Subcutaneous abdominal adipose tissue (tissue), 5 donors: ENCODE measurements at regions not wholly inside any gene's neighbourhood (a gene's known extent, or its start where the extent isn't known, plus 50 kb on each side); places are given as distances from the start of the nearest gene placed in this dataset.

Experiments used
- H3K27ac ChIP-seq: one replicate; pipeline ENCODE4 v1.7.0; 2013; ENCODE audit warnings: low read depth, mild to moderate bottlenecking, inconsistent platforms, low read length, moderate library complexity
- H3K27me3 ChIP-seq, 5 donors: one replicate each; pipeline ENCODE4 v1.7.0; 2013; ENCODE audit warnings: low read length in 5 of 5, inconsistent platforms in 1 of 5; ENCODE audit not compliant: control insufficient read depth in 5 of 5, insufficient read depth in 4 of 5
- H3K36me3 ChIP-seq, 5 donors: one replicate each; pipeline ENCODE4 v1.7.0; 2013; ENCODE audit warnings: low read length in 5 of 5; ENCODE audit not compliant: control insufficient read depth in 5 of 5, insufficient read depth in 5 of 5
- H3K4me1 ChIP-seq, 5 donors: one replicate each; pipeline ENCODE4 v1.7.0; 2013; ENCODE audit warnings: low read length in 5 of 5, mild to moderate bottlenecking in 3 of 5, moderate library complexity in 1 of 5; ENCODE audit not compliant: control insufficient read depth in 5 of 5, insufficient read depth in 5 of 5
- H3K4me3 ChIP-seq, 5 donors: one replicate each; pipeline ENCODE4 v1.7.0; 2013; ENCODE audit warnings: low read length in 5 of 5, low read depth in 1 of 5
- H3K9ac ChIP-seq, 5 donors: one replicate each; pipeline ENCODE4 v1.7.0; 2013; ENCODE audit warnings: low read length in 5 of 5, mild to moderate bottlenecking in 4 of 5, moderate library complexity in 3 of 5
- H3K9me3 ChIP-seq, 5 donors: one replicate each; pipeline ENCODE4 v1.7.0; 2013; ENCODE audit warnings: low read length in 5 of 5; ENCODE audit not compliant: control insufficient read depth in 5 of 5
- donor health status: healthy.
- donor health status: healthy.
- donor health status: healthy.
- donor health status: healthy.
- donor health status: healthy.

DNA sequence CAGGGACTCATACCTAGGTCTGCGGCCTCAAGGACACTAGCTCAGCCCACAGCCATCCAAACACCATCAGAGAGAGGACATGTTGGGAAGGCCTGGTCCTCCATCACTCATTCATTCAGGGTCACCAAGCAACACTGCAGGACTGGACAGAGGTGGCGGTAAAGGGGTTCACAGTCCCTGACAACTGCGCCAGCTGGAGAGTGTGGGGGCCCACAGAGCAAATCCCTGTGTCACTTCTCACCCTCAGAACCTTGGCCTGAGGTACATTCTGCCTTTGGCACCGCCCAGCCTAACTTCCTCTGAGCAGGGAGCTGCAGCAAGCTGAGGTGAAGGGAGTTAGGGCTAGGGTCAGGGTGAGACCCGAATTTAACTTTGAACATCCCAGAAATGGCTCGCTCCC, 106.5 kb downstream of the COPRS start:
- Histone ChIP-seq H3K27me3 (no peaks in the 10 kb centered on the region), H3K9ac (no peak overlapping the region), H3K36me3 (no peaks in the 10 kb centered on the region), H3K4me3 (no peak overlapping the region), H3K9me3 (no peaks in the 10 kb centered on the region), H3K27ac (no peak overlapping the region), H3K4me1 (peaks cover 0 to 22% (median 3%) of the 10 kb centered on the region in 5 donors)

DNA sequence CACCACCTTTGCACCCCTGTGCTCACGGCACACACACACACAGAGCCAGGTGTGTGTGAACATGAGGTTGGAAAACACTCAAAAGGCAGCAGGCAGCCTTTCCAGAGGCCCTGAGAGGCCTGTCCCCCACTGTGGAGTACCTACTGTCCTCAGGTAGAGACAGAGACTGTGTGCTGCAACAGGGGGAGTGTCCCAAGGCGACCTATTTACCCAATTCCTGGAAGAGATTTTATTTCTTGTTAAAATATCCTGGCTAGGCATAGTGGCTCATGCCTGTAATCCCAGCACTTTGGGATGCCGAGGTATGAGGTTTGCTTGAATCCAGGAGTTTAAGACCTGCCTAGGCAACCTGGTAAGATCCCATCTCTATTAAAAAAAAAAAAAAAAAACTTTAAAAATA, 108.5 kb downstream of the COPRS start:
- Histone ChIP-seq H3K4me1 (peaks cover 7 to 35% (median 12%) of the 10 kb centered on the region in 5 donors), H3K9ac (no peak overlapping the region), H3K27me3 (no peaks in the 10 kb centered on the region), H3K9me3 (no peaks in the 10 kb centered on the region), H3K36me3 (no peaks in the 10 kb centered on the region), H3K27ac (no peak overlapping the region), H3K4me3 (no peak overlapping the region)

DNA sequence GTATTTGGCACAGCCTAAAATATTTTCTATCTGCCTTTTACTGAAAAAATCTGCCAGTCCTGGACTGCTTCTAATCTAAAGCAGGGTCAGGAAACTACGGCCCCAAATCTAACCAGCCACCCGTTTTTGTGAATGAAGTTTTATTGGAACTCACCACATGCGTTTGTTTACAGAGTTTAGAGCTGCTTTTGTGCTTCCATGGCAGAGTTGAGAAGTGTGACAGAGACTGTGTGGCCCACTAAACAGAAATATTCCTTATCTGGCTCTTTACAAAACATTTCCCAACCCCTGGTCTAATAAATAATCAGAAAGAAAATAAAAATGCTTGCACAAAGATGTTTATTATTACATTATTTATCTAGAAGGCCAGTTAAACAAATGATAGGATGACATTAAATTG, 110.2 kb downstream of the COPRS start:
- Histone ChIP-seq H3K27me3 (no peaks in the 10 kb centered on the region), H3K4me3 (no peak overlapping the region), H3K4me1 (peaks cover 7 to 44% (median 20%) of the 10 kb centered on the region in 5 donors), H3K36me3 (no peaks in the 10 kb centered on the region), H3K9ac (no peak overlapping the region), H3K9me3 (no peaks in the 10 kb centered on the region), H3K27ac (no peak overlapping the region)

- H3K36me3 ChIP-seq = no peaks in the 10 kb centered on the region
- no peaks in the 10 kb centered on the region for H3K27me3 ChIP-seq
- H3K9ac ChIP-seq = no peak overlapping the region
- no peak overlapping the region for H3K27ac ChIP-seq
- no peaks in the 10 kb centered on the region for H3K9me3 ChIP-seq
- H3K4me1 ChIP-seq = peaks cover 6 to 39% (median 24%) of the 10 kb centered on the region in 5 donors
- H3K4me3 ChIP-seq = no peak overlapping the region
Observed at GRCh38 chr17:31746884-31747495, 112.1 kb downstream of the COPRS start.

DNA sequence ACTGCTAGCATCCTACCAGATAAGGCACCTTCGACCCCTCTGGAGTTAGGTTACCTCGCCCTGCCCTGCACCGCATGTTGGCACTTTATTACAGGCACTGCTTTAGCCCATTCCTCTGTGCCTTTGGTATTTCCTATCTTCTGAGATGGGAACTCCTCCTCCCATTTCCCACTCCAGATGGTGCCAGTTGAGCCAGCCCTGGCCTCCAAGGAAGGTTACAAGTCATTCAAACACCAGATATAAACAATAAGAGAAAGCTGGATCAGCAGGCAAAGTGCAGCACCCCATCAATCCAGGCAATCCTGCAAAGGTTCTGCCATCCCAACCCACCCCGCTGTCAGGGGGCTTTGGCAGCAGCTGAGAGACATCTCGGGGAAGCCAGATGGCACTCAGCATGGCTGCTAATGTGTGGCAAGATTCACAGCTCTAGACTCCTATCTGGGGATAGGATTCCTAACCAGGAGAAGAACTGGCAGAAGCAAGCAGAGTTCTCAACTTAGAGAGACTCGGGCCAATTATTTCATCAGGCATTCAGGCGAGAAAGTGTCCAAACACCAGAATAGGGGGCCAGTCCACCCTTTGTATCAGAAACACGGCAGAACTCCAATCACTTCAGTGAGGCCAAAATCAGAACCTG, 113.0 kb downstream of the COPRS start:
- no peaks in the 10 kb centered on the region for H3K27me3 ChIP-seq
- H3K4me3 ChIP-seq = no peak overlapping the region
- no peaks in the 10 kb centered on the region for H3K9me3 ChIP-seq
- no peaks in the 10 kb centered on the region for H3K36me3 ChIP-seq
- H3K27ac ChIP-seq = no peak overlapping the region
- peaks cover 6 to 40% (median 24%) of the 10 kb centered on the region in 5 donors for H3K4me1 ChIP-seq
- no peak overlapping the region for H3K9ac ChIP-seq

GRCh38 chr17:31744511-31744951, 114.5 kb downstream of the COPRS start:
- Histone ChIP-seq H3K27me3 (no peaks in the 10 kb centered on the region), H3K4me3 (no peak overlapping the region), H3K27ac (no peak overlapping the region), H3K9me3 (no peaks in the 10 kb centered on the region), H3K9ac (no peak overlapping the region), H3K4me1 (peaks cover 6 to 43% (median 33%) of the 10 kb centered on the region in 5 donors), H3K36me3 (no peaks in the 10 kb centered on the region)

- no peak overlapping the region for H3K9ac ChIP-seq
- no peak overlapping the region for H3K27ac ChIP-seq
- no peaks in the 10 kb centered on the region for H3K27me3 ChIP-seq
- no peaks in the 10 kb centered on the region for H3K9me3 ChIP-seq
- peak overlapping the region in 1 of 5 donors; percentile 15 for H3K4me3 ChIP-seq
- no peaks in the 10 kb centered on the region for H3K36me3 ChIP-seq
- peaks cover 6 to 41% (median 33%) of the 10 kb centered on the region in 5 donors for H3K4me1 ChIP-seq
Observed at GRCh38 chr17:31743797-31744196, 115.2 kb downstream of the COPRS start.

DNA sequence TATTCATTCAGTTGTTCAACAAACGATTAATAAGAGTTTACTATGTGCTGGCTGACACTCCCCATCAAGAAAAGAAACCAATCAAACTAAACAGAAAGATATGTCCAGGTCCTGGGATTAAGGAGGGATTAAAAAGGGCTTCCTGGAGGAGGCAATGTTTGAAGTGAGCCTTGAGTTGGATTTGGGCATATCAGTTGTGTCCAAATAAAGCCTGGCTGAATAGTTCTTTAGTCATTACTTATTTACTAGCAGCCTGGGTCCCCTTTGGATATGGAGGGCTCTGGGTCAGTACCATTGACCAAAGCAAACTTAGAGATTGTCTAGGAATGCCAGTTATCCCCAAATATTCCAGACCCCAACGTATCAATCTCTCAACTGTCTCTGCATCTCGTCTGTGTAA, 117.7 kb downstream of the COPRS start:
- H3K4me3 ChIP-seq = no peak overlapping the region
- no peak overlapping the region for H3K27ac ChIP-seq

DNA sequence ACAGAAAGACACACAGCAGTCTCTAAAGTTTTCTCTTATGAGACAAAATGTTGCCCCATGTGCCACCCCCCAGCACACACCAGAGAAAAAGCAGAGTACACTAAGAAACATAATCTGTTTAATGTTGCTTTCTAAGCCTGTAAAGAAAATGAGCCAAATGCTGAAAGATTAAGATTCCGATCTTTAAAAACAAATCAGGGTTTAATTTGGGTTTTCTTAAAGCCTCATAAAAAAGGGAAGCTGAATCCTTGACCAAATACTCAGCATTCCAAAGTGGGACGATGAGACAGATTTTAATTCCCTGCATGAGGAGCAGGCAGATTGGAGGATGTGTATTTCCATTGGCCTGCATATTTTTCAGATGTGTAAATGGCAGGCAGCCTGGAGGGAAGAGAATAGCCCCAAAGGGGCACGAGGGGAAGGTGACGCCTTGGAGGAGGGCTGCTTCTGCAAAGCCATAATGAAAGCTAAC, 118.4 kb downstream of the COPRS start:
- Histone ChIP-seq H3K4me1 (peaks cover 2 to 33% (median 29%) of the 10 kb centered on the region in 5 donors), H3K36me3 (no peaks in the 10 kb centered on the region), H3K9ac (no peak overlapping the region), H3K27ac (no peak overlapping the region), H3K4me3 (no peak overlapping the region), H3K9me3 (no peaks in the 10 kb centered on the region), H3K27me3 (no peaks in the 10 kb centered on the region)

More for the DNA sequence above, 117.7 kb downstream of the COPRS start:
- Histone ChIP-seq H3K9ac (no peak overlapping the region), H3K27me3 (no peaks in the 10 kb centered on the region), H3K36me3 (no peaks in the 10 kb centered on the region), H3K9me3 (no peaks in the 10 kb centered on the region), H3K4me1 (peaks cover 6 to 41% (median 37%) of the 10 kb centered on the region in 5 donors)

DNA sequence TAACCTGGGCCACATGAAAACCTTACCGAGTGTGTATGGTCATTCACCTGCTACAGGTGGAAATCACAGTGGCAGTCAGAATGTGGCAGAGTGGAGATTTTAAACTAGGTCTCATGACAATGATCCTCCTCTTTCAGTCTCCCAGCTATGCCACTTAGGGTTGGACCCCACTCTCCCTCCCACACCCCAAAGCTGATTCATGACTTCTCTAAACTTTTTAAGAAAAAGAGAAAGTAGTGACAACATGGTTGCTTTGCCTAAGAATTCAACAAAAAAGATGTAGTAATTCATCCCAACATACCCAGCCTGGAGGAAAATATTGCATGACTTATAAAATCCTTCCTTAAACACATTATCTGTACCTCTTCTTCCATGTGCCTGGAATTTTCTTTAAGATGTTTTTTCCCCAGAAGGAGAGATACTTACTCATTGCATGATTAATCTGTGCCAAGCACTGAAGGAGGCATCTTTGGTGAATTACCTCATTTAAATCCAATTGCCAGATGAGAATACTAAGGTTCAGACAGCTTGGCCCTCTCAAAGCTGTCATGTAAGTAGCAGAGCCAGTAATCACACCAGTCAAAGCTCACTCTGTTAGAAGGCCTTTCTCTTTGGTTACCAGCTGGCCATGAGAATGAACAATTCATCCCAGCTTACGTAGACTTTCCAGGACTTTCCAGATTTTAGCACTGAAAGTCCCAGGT, 119.9 kb downstream of the COPRS start:
- Histone ChIP-seq H3K9ac (no peak overlapping the region), H3K27me3 (no peaks in the 10 kb centered on the region), H3K27ac (no peak overlapping the region), H3K4me1 (peaks cover 2 to 25% (median 22%) of the 10 kb centered on the region in 5 donors), H3K4me3 (no peak overlapping the region), H3K36me3 (no peaks in the 10 kb centered on the region), H3K9me3 (no peaks in the 10 kb centered on the region)
